HT1080 (cell line): ENCODE measurements at regions not wholly inside any gene's neighbourhood (a gene's known extent, or its start where the extent isn't known, plus 50 kb on each side); places are given as distances from the start of the nearest gene placed in this dataset.

Experiments
- DNase-seq: peaks from one replicate; pipeline ENCODE4 v3.0.0-alpha.2; 2015; ENCODE audit warnings: low read depth

GRCh38 chr3:459311-459670, 262.7 kb downstream of the CHL1 start:
- no peak for DNase-seq

DNA sequence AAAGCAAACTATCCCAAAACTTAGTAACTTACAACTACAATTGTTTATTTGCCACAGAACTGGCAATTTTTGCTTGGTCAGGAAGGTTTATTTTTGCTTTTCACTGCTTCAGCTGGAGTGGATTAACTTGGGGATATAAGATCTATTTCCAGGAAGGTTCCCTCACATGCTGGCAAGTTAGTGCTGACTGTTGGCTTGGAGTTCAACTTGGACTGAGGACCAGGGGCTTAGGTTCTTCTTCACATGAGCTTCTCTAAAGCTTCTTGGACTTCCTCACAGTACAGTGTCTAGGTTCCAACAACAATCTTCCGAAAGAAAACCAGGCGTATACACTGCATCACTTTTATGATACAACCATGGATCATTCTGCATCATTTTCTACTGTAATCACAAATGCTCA, 264.4 kb downstream of the CHL1 start:
- no peak for DNase-seq

DNA sequence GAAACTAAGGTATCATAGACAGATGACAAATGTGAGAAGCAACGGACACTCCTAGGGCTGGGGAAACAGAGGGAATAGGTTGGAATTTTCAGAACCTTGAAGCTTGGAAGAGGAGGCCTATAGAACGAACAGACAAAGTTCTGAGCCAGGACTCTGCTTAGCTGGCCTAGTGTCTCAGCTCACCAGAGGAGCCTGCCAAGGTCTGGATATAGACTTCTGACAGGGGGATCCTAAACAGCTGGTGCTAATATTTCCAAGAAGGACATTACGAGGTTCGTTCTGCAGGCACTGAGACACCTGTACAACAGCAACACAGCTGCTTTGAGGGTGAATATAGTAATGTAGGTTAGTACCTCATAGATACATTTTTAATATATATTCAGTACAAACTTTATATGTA, 266.3 kb downstream of the CHL1 start:
- no peak for DNase-seq

GRCh38 chr3:463252-464192, 267.0 kb downstream of the CHL1 start:
- no peak for DNase-seq

DNA sequence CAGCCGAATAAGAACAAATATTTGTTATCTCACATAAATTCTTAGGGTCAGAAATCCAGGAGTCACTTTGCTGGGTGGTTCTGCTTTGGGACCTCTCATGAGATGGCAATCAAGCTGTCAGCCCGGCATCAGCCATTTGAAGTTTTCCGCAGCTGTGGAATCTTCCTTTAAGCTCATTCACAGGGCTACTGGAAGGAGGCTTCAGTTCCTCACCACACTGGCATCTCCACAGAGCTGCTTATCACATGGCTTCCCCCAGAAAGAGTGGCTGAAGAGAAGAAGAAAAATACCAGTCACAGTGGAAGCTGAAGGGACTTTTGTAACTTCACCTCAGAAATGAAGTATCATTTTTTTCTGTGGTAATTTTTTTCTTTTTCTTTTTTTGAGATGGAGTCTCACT, 267.7 kb downstream of the CHL1 start:
- no peak for DNase-seq

GRCh38 chr3:468172-468571, 271.6 kb downstream of the CHL1 start:
- no peak for DNase-seq

DNA sequence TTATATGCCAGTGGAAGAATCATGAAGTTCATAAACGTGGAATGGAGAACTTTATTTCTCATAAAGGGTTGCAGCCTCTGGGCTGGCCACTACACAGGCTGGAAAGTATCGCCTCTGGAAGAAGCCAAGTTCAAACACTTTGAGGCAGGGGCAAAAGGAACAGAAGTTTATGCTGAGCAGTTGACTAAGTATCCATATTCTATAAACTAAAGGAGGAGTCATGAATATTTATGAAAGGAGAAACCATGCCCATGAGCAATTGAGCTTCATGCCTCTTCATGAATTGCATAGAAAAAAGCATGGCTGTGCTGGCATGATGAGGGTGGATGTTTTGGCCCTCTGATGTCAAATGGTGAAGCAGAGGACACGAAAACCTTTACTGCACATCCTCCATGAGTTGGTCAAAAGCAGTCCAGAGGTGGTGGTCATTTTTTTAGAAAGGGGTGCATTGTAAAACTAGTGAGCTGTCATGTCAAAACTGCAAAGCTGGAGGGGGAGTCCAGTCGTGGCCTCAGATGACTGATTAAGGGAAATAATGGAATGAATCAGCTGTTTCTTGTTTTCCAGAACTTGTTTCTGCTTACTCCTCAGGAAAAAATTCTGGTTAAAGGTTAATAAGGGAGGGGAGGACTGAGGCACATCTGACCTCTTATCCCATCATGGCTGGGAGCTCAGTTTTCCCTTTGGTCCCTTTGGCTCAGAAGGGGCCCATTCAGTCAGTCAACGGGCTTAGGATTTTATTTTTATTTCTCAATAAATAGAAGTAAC, 276.7 kb downstream of the CHL1 start:
- no peak for DNase-seq

DNA sequence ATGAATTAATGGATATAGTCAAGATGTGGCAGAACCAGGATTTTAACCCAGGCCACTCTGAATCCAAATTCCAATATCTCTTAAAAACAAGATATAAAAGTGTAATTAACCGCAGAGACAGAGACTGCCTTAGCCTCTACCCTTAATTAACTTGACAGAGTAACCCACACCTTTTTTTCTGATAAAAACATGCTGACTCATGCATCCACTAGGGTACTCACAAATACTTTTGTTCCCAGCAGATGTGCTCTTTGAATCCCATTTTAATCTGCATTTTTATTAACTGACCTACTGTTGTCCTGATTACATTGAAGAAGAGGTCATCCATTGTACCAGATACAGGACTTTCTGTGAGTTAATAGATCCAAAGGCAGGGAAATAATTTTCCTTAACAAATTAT, 278.3 kb downstream of the CHL1 start:
- no peak for DNase-seq

DNA sequence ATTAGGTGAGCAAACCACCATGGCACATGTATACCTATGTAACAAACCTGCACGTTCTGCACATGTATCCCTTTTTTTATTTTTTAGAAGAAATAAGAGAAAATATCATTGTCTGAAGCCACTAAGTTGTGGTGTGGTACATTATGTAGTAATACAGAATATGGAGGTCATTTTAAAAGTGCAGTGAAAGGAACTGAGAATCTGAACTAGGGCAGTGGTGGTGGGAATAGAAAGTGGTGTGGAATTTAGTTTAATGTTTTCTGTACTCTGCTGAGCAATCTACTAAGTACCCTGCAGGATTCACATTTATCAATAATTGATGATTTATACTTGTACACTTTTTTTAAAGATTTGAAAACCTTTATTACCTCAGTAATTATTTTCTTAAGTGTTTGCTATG, 283.5 kb downstream of the CHL1 start:
- DNase-seq = no peak

DNA sequence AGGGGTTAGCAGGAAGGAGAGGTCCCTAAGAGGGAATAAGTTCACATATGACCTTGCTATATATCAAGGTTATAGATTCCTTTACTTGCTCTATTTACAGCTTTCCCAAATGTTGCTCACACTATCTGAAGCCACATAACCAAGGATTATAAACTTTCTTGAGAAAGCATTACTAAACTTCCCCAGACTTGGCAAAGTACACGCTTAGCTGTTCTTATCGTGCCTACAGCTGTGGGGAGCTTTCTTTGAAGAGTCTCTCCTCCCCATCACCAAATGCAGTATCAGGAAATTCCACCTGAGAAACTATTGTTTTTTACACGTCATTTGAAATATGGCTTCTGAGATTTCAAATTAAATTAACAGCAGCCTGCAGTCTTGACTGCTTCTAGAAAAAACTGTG, 284.5 kb downstream of the CHL1 start:
- no peak for DNase-seq

DNA sequence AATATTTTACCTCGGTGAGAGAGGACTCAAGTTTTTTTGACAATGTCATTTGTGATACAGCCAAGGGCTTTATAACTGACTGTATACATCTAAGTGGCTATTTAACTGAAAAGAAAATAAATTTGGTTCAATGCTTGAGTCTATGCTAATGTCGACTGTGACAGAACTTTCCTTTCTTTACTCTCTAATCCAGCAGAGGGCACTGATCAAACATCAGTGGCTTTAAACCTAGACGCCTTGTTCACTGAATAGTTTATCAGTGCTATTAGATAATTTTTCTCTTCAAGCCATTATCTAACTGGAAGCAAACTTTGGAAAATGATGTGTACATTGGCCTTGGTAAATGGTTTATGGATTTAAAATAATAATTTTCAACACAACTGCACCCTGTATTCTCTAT, 285.1 kb downstream of the CHL1 start:
- no peak for DNase-seq

- no peak for DNase-seq
Observed at GRCh38 chr3:482479-482878, 285.9 kb downstream of the CHL1 start.

DNA sequence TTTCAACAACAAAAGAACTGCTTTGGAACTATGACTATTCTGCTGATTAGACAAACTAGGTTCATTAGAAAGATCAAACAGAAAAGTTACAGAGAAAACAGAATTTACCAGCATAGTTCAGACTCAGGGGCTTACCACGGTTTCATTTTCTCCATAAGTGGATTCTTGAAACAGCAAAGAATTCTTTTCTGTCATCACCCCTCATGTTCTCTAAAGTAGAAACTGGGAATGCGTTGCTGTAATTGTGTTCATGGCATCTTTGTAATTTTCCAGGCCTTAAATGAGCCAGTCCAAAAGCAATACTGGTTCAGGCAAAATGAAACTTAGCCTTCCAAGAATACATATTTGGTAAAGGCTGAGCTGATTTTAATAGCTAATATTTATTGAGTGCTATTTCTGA, 287.8 kb downstream of the CHL1 start:
- no peak for DNase-seq

- DNase-seq = peak; percentile 62
Observed at GRCh38 chr3:487614-488013, 291.1 kb downstream of the CHL1 start.

GRCh38 chr3:492586-493316, 296.2 kb downstream of the CHL1 start:
- peak; percentile 27 for DNase-seq

GRCh38 chr3:494190-494589, 297.6 kb downstream of the CHL1 start:
- no peak for DNase-seq

DNA sequence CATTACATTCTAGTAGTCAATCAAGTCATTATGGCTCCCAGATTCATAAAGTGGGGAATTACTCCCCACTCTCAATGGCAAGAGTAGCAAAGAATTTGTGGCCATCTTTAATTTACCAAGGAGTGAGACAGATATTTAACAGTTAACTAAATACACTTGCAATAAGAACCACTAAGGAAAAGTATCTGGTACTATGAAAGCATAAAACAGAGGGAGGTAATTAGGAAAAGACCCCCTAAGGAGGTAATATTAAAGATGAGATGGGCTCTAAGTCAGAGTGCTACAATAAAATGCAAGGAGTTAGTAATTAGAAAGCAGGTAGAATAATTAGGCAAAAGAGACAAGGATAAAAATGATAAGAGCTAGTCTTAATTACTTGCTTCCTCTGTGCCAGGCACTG, 301.9 kb downstream of the CHL1 start:
- no peak for DNase-seq

DNA sequence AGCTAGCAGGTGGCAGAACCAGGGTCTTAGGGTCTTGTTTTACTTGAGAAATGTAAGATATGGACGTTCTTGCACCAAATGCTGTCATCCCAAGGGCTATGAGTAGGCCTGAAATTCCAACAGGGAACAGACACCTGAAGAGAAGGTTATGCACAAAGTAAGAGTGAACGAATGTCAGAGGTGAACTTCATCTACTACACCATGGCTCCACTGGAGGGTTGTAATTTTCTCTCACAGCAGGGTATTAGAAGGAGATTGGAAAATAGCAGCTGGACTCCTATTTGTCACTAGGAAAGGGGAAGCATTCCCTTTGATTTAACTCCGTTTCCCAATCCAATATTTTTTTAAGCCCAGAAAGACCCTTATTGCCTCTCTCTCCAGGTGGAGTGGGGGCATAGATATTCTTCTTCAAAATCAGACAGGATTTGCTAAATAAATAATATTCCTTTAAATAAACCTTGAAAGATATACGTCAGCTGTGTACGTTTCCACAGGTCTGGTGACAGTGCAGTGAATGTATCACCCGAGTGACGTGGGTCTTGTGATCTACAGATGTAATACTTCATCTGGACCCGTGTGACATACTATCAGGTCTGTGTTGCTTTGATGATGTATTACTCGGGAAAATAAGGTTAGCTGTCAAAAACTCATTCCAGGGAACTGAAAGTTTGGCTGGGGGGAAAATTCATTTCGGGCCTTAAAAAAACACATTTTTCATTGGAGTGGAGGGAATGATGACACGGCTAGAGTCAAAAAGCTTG, 302.6 kb downstream of the CHL1 start:
- no peak for DNase-seq

DNA sequence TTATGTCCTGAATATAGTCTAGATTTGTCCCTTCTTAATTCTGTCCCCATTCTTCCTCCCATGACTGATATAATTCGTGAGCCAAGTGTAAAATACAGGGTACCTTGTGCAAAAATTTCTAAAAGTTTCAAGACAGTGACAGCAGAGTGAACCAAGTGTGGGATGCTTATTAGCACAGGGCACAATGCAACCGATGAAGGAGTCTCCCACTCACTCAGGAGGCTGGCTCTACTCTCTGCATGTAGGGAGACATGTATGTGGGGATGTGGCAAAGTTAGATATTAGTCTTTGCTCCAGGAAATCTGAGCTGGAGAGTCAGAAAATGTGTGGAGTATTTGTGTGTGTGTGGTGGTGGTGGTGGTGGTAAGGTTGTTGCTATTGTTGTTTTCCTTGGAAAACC, 305.9 kb downstream of the CHL1 start:
- DNase-seq = no peak

- DNase-seq = peak; percentile 18
Observed at GRCh38 chr3:513301-513700, 316.7 kb downstream of the CHL1 start.

- peak; percentile 19 for DNase-seq
Observed at GRCh38 chr3:514192-514591, 317.6 kb downstream of the CHL1 start.
